HEK293 (cell line): ENCODE measurements at regions not wholly inside any gene's neighbourhood (a gene's known extent, or its start where the extent isn't known, plus 50 kb on each side); places are given as distances from the start of the nearest gene placed in this dataset.

Experiments
- CTCF ChIP-seq: fragments of 450-650 bp; formaldehyde crosslinking; IDR thresholded peaks from 2 replicates; pipeline ENCODE4 v1.5.1; 2016; ENCODE audit warnings: missing biosample characterization, missing genetic modification characterization
- GFI1B ChIP-seq: fragments of 450-650 bp; formaldehyde crosslinking; IDR thresholded peaks from 2 replicates; pipeline ENCODE4 v1.5.1; 2016; ENCODE audit warnings: missing biosample characterization, missing genetic modification characterization
- KLF1 ChIP-seq: fragments of 450-650 bp; formaldehyde crosslinking; IDR thresholded peaks from 2 replicates; pipeline ENCODE4 v1.5.1; 2016; ENCODE audit warnings: missing biosample characterization, missing genetic modification characterization
- PRDM10 ChIP-seq: fragments of 450-650 bp; formaldehyde crosslinking; IDR thresholded peaks from 2 replicates; pipeline ENCODE4 v1.5.1; 2016; ENCODE audit warnings: missing biosample characterization, missing genetic modification characterization
- REST ChIP-seq: fragments of 450-650 bp; formaldehyde crosslinking; IDR thresholded peaks from 2 replicates; pipeline ENCODE4 v1.5.1; 2016; ENCODE audit warnings: missing biosample characterization, missing genetic modification characterization
- ZBTB26 ChIP-seq: fragments of 450-650 bp; formaldehyde crosslinking; optimal IDR thresholded peaks from 2 replicates; pipeline ENCODE3; 2016; ENCODE audit warnings: missing biosample characterization, mild to moderate bottlenecking, missing genetic modification characterization
- ZFP37 ChIP-seq: fragments of 450-650 bp; formaldehyde crosslinking; IDR thresholded peaks from 2 replicates; pipeline ENCODE4 v1.5.1; 2016; ENCODE audit warnings: missing biosample characterization, missing genetic modification characterization
- ZNF433 ChIP-seq: fragments of 450-650 bp; formaldehyde crosslinking; IDR thresholded peaks from 2 replicates; pipeline ENCODE4 v1.5.1; 2016; ENCODE audit warnings: missing biosample characterization, missing genetic modification characterization, low read depth
- ZNF548 ChIP-seq: fragments of 450-650 bp; formaldehyde crosslinking; IDR thresholded peaks from 2 replicates; pipeline ENCODE4 v1.5.1; 2016; ENCODE audit warnings: missing biosample characterization, missing genetic modification characterization

- TF ChIP-seq REST (tag by site-specific recombination) (no peak), ZNF433 (tag by site-specific recombination) (no peak), CTCF (tag by site-specific recombination) (no peak), GFI1B (tag by site-specific recombination) (no peak), KLF1 (no peak), ZBTB26 (tag by site-specific recombination) (no peak), PRDM10 (tag by site-specific recombination) (no peak), ZFP37 (tag by site-specific recombination) (no peak), ZNF548 (tag by site-specific recombination) (no peak)
Observed at GRCh38 chr3:99409961-99410360, 228.4 kb upstream of the COL8A1 start.
